ENCODE measurements at regions not wholly inside any gene's neighbourhood (a gene's known extent, or its start where the extent isn't known, plus 50 kb on each side); places are given as distances from the start of the nearest gene placed in this dataset.
A peak's percentile ranks its signal among the peaks of the same experiment; 100 is the strongest.

DNA sequence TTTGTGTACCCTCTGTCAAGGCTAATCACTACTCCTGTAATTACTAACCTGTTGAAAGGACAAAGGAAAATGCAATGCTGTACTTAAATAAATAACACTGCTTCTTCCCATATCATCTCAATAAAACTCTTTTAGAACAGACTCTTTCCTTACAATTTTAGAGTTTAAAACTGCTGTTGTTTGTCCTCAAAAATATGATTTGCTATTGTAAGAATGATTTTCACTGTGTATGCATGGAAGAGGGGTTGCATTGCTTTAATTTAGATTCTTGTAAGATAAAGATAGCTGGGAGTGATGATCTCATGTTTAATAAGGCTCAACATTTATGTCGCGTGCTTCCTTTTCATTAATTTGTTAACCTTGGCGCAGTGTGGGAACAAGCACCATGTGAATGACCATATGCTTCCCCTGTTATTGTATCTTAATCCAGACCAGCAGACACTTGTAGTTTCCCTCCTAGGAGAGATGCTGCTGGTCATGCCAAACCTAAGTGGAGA is 89.8 kb upstream of the ATXN1 start:
- no peak for DNase-seq (ENCODE audit: low read depth)

DNA sequence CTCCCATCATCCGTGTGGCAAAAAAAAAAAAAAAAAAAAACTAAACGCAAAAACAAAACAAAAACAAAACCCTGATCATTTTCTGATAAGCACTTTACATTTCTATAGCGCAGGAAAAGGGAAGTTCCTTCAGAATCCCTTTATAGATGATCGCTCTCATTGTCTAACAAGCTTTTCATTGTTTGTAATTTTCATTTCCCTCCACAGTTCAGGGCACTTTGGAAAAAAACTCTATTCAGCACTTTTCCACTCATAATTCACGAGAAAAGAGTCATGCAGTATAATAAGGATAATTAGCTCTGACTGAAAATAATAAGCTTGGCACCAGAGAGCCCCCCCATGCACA is 89.4 kb upstream of the ATXN1 start:
- DNase-seq (ENCODE audit: low read depth) = no peak

DNA sequence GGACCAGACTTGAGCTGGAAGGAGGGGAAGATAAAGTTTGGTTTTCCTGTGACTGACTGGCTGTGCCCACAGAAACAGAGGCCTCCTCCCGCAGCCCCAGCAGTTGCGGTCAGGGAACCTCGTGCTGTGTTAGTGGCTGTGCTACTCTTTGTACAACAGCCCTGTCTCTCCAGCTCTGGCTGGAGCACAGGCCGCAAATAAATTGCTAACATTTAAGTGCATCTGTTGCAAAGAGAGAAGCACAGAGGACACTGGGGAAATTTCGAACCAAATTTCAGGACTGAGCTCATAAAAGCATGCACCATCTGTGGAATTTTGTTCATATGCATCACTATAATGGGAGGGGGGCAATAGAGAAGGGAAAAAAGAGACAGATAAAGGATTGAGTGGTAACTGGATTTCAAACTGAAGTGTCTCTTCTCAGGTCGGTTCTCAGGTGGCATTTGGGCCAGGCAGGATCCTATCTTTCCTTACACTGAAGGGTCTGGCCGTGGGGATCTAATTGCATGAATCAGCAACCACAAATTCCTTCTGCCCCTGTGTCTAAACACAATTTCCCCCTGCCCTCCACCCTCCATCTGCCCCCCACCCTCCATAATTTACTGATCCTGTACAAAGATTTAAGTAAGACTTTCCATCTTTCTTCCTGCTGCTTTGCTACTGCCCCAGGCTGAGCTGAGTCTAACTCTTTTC is 88.9 kb upstream of the ATXN1 start:
- DNase-seq (ENCODE audit: low read depth) = peak; percentile 77

DNA sequence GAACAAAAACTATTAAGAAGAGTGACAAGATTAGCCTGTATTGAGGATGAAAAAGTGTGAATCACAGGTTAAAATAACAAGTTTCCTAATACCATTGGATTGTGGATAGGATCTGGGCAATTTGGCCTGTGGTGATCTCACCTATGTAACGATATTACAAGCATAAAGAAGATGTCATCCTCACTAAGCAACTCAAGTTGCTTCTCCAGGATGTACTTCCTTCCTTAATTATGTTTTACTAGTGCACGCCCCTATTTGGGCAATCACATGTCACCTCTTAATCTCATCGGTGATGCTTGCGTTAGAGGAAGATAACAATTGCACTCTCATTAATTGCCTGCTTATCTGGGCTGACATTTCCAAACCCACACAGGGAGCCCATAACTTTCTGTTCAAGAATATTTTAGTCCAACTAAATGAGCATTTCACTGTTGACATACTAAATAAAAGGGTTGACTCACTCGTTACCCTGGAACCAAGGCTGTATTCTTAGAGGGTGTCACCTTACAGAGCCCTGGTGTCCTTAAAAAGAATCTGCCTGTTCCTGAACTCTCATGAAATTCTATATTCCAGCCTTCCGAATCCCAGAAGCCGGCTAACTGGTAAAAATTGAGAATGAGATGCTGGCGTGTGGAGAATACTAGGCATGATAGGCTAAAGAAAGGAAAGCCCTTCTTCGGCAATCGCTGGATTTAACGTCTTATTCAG is 88.2 kb upstream of the ATXN1 start:
- no peak for DNase-seq (ENCODE audit: low read depth)

DNA sequence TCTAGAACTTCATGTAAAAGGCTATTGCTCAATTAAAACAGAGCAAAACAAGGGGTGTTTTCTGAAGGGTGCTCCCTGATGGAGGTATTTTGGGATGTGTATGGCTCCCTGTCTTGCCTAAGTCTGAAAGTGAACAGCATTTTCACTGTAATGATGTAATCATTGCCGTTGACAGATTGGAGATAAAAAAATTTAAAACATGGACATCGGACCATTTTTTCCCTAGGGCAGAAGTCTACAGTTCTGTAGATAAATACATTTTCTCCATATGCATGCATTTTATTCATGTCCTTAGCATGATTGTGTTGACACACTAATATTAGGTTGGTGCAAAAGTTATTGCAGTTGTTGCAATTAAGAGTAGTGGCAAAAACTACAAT is 85.1 kb upstream of the ATXN1 start:
- DNase-seq (ENCODE audit: low read depth) = no peak

DNA sequence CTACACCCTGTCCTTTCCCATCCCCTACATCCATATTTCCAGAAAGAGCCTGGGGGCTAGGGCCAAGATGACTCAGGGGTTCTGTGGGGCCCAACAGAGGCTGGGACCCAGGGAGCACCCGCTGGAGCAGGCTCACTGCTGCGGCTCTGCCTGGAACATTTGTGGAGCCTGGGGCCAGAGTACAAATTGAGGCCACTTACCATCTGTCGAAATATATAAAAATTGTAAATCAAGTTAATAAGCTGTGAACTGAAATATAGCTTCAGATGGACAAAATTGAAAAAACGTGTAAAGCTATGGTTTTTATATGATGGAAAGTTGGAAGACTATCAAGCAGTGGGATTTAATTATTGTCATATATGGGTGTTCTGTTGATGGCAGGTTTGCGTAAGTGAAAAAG is 82.9 kb upstream of the ATXN1 start:
- DNase-seq (ENCODE audit: low read depth) = no peak

DNA sequence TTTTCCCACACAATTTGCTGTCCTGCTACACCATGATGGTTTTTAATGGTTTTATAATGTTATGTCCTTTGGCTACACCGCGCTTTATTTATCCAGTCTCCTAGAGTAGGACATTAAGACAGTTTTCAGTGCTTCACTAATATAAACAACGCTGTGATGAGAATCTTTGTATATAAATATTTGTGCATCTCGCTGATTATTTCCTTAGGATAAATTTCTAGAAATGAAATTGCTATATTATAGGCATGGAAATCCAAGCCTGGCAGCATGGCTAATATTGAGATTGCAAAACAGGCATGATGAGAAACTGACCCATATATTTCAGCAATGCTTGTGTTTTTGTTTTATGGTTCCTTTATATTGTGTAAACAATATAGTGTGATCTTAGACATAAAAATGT is 81.4 kb upstream of the ATXN1 start:
- no peak for DNase-seq (ENCODE audit: low read depth)

DNA sequence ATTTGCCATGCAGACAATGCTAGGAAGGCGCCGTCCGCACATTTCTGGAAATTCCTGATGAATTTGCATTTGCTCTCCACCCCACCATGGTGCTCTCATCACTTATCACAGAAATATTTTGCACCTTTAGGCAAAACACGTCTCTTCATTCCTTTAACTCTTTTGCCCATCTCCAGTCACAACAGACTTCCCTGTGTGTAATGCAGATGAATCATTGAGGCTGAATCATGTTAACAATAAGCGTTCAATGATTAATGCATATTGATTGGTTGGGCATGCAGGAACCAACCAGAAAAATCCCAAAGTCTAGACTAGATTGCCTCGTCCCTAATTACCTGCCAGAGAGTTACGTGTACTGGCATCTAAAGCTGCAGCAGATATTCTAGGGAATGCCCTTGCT is 80.0 kb upstream of the ATXN1 start:
- DNase-seq (ENCODE audit: low read depth) = no peak

DNA sequence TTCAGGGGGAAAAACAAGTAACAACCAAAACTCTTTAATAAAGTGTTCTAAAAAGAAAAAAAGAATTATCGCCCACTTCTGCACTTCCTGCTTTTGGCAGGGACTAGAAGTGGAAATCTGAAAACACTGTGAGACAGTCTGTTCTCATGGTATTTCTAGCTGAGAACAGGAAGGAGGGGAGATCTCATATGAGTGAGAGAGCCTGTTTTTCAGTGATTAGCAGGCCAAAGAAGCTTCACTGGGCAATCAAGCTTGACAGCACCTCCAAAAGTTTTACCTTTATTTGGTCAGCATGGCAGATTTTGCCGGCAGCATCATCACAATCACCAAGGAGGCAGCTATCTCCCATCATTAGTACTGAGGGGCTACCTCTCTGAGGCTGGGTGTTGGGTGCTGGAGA is 79.5 kb upstream of the ATXN1 start:
- no peak for DNase-seq (ENCODE audit: low read depth)

DNA sequence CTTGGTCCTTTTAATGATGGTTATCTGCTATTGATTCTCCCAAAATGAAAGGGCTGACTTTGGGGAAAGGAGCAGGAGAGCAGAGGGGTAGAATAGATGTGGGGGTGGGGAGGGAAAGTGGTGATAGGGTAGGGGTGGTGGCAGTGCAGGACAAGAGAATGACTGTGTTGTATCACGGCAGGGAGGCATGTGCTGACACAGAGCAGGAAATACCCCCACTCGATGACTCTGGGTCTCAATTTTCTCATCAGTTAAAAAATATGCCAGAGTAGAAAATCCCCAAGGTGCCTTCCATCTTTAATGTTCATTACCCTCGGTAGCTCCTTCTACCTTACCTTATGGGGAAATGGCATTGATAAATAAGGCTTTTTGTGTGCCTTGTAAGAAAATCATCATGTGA is 79.0 kb upstream of the ATXN1 start:
- no peak for DNase-seq (ENCODE audit: low read depth)

DNA sequence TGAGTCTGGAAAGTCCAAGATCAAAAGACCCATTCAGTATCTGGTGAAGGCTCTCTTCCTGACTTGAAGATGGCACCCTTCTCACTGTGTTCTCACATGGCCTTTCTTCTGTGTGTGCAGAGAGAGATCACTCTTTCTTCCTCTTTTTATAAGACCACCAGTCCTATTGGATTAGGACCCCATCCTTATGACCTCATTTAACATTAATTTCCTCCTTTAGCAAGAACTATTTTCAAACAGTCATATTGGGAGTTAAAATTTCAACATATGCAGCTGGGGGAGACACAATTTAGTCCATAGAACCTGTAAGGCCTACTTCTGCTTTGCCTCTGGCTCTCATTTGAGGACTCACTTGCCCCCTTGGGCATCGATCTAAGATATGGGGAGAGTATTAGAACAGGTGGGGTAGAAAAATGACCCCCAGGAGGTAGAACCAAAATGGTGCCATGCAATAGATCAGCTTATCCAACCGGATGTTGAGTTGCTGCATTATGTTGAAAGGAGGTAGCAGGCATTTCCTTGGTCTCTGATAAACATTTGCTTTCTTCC is 78.4 kb upstream of the ATXN1 start:
- DNase-seq (ENCODE audit: low read depth) = no peak

DNA sequence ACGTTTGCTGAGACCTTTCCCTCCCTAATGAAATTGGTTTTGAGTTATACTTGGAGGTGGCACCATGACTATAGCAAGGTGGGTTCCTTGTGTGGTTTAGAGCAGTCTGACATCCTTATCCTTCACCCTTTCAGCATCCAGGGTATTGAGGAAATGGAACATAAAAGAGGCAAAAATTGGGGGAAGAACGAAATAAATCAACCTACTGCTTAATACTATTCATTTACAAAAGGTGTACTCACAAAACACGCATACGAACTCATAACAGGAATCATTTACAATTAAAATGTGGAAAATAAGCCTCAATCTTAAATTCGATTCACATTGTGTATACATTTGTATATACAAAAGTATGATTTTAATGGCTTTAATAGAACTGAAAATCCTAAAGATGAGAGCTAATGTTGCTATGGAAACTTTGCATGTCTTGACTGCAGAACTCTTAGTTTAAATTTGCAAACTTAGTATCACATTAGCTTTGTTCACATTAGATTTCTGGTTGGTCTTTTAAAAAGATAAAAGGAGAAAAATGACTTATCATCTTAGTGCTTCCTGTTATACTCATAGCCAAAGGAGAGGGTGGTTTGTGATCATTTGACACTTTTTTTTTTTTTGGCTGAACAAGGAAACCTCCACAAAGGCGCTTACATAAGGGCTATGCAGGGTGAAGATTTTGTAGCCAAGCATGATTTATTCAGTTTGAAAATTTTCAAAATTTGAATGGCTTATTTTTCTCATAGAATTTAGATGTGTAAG is 76.1 kb upstream of the ATXN1 start:
- no peak for DNase-seq (ENCODE audit: low read depth)

DNA sequence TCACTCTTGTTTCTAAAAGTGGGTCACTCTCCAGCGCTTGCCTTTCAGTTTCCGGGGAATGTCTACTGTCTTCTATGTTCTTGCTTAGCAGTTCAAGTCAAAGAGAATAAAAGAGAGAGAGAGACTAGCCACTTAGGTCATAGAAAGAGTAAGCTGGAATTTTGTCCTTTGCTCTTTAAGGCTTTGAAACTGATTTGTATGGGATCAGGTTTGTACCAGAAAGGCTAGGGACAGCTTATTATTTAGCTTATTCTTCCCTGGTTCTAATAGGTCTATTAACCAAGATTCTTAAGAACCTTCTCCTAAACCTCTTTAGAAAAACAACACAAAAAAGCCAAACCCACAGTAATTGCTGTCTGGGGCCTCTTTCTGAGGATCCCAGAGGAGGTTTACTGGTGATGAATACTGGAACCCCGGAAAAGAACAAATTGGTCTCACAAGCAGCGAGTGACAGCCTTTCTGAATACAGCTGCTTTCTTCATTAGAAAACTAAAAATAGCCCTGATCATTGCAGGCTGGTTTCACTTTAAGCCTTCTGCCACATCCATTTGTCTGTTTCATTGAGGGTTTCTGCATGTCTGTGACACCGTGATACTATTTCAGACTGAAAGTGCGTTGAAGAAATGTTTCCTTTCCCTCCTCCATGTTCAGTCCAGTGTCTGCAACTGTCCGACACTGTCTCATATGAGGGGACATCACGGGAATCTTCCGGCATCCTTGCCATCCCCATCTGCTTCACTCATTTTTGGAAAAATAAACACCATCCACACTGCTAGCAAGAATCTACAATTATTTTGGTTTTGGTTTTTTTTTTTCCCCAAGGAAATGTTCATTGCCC is 75.1 kb upstream of the ATXN1 start:
- no peak for DNase-seq (ENCODE audit: low read depth)

DNA sequence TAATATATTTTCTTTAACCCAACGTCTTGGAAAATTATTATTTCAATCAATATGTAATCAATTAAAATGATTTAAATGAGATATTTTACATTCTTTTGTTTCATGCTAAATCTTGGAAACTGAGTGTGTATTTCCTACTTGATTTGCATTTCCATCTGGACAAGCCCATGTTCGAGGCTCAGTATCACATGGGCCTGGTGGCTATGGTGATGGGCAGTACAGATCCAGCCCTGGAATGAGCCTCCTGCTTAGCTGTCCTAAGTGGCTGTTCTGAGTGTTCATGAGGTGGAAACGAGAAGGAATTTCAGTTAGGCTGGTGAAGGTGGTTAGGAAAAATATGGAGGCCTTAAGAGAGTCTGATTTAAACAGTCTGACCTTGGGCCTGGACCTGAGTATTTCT is 73.0 kb upstream of the ATXN1 start:
- DNase-seq (ENCODE audit: low read depth) = no peak

DNA sequence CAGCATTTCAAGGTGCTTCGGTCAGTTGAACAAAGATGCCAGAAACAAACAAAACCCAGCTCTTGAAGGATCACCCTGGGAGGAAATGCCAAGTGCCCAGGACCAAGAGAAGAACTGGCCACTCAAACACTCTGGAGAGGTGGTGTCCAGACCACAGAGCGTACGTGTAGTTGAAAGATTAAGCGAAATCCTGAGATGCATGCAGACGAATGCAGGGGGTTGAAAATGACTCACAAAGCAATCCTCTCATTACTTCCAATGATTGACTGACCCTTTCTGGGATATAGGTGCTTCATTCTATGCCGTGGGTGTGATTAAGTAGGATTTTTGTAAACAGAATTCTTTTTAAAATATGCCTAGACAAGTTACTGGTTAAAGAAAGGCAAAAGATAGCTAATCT is 71.5 kb upstream of the ATXN1 start:
- DNase-seq (ENCODE audit: low read depth) = no peak

DNA sequence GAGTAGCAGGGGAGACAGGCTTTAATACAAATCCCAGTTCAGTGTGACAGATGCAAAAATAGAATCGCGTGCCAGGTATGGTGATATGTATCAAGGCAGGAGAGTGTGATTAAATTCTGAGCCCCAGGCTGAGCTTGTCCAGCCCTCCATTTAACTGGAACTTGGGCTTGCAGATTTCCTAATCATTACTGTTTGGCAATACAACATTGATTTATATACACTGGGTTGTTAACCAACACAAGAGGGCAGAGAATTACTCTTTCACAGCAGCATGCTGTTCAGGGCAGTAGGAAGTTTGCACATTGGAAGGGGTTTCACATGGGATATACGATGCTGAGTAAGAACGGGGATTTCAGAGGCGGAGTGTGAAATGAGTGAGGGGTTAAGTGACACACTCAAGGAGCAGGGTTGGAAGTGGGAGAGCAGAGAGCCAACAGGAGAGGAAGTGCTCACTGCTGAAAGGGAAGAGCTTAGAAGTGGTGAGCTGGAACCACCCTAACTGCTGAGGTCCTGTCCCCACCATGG is 70.8 kb upstream of the ATXN1 start:
- DNase-seq (ENCODE audit: low read depth) = no peak

DNA sequence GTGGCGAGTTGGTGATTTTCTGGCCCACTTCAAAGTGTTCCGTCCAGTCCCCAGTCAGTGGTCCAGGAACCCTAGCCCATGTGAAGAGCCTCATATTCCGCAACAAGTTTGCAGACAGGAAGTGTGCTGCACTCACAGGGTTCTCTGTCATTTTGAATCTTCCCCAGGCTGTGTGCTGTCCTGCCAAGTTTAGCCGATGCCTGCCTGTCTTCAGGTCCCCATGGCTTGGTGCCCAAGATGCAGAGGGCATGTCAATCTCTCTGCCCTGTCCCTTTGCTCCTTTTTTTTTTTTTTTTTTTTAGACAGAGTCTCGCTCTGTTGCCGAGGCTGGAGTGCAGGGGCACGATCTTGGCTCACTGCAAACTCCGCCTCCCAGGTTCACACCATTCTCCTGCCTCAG is 69.9 kb upstream of the ATXN1 start:
- no peak for DNase-seq (ENCODE audit: low read depth)

DNA sequence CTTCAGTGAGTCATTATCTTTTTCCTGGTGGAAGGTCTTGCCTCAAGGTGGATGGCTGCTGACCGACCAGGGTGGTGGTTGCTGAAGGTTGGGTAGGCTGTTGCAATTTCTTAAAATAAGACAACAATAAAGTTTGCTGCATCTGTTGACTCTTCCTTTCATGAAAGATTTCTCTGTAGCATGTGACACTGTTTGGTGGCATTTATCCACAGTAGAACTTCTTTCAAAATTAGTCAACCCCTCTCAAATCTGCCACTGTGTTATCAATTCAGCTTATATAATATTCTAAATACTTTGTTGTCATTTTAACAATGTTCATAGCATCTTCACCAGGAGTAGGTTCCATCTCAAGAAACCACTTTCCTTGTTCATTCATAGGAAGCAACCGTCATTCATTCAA is 66.8 kb upstream of the ATXN1 start:
- no peak for DNase-seq (ENCODE audit: low read depth)

DNA sequence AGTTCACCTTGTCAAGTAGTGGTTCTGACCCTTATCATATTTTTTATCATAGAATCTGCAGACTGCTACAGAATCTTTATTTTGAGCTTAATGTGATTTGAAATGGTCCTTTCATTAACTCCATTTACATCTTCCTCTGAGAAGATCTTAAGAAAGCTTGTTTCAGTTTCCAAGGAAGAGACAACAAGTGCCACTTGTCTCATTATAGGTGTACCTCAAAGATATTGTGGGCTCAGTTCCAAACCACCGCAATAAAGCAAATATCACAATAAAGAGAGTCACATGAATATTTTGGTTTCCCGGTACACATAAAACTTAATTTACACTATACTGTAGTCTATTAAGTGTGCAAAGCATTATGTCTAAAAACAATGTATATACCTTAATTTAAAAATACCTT is 66.4 kb upstream of the ATXN1 start:
- DNase-seq (ENCODE audit: low read depth) = no peak

DNA sequence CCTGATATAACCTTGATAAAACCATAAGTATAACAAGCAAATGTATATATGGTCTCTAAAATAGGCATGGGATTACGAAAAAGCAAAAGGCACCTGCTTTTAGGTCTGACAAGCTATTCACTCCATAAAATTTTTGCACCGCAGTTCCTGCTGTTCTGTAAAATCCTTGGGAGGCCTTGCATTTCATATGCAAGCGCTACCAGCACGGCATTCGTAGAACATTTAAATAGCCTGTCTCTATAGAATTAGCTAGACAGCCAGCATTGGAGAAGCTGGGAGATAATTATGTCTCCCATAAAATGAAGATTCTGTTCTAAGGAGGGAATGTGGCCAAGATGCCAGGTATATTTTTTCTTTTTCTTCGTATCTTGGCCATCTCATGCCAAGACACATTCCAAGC is 64.5 kb upstream of the ATXN1 start:
- DNase-seq (ENCODE audit: low read depth) = no peak

DNA sequence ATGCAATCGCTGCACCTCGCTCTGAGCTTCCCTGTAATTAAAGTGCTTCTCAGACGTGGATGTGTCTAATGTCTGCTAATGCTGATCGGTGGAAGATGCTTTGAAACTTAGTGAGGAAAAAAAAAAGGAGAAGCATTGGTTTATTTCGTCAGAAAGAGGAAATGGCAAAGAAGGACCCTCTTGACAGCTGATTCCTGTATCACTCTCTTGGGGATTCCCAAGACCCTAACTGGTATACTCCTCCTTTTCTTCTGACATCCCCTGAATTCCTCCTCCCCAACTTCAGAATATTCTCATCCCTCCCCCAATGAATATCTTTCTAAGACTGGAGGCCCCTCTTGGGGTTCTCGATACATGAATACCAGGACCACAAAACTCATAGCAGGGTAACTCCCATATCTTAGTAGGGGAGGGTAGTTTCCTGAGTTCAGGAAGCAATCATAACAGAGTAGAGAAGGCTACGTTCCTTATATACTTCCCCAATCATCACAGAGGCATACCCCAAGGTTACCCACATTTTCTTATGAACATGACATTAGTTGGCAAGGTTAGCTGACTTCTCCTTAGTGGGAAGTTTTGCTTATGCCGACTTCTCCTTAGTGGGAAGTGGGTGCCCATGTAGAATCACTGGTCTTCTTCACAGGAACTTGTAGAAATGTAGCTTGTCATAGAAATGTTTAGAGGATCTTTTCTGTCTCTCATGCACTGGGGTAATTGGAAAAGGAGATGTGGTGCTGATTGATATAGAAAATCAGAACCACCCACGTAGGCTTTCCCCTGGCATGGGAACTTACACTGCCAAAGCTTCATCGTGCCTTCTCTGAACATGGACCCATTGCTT is 63.8 kb upstream of the ATXN1 start:
- no peak for DNase-seq (ENCODE audit: low read depth)

All from CMK (cell line).